GM06990 (cell line): ENCODE measurements at regions not wholly inside any gene's neighbourhood (a gene's known extent, or its start where the extent isn't known, plus 50 kb on each side); places are given as distances from the start of the nearest gene placed in this dataset.
"Not testable (repeated sequence)": the region's sequence is repeated elsewhere in the genome, so short reads cannot be mapped to it uniquely, and the experiment has no call there.

ENCODE experiments used
- DNase-seq: peaks from one replicate; pipeline ENCODE4 v3.0.0-alpha.2; 2011; ENCODE audit not compliant: insufficient read length; ENCODE audit errors: extremely low read depth
- H3K27me3 ChIP-seq: replicated peaks from 2 replicates; pipeline ENCODE4 v1.6.0; 2011; ENCODE audit warnings: low read length; ENCODE audit not compliant: control insufficient read depth, insufficient read depth
- H3K36me3 ChIP-seq: 2 replicates; pipeline ENCODE4 v1.5.1; 2011; ENCODE audit warnings: low read length; ENCODE audit not compliant: control insufficient read depth, insufficient read depth
- H3K4me3 ChIP-seq: replicated peaks from 2 replicates; pipeline ENCODE4 v1.5.1; 2011; ENCODE audit warnings: low read depth, mild to moderate bottlenecking, control low read depth, low read length
- TF ChIP-seq, protein P1 (sequence below): IDR thresholded peaks from 2 replicates; pipeline ENCODE4 v1.5.1; 2011; ENCODE audit warnings: low read length, control low read depth, mild to moderate bottlenecking, inconsistent platforms; ENCODE audit not compliant: insufficient read depth, poor library complexity, severe bottlenecking

DNA sequence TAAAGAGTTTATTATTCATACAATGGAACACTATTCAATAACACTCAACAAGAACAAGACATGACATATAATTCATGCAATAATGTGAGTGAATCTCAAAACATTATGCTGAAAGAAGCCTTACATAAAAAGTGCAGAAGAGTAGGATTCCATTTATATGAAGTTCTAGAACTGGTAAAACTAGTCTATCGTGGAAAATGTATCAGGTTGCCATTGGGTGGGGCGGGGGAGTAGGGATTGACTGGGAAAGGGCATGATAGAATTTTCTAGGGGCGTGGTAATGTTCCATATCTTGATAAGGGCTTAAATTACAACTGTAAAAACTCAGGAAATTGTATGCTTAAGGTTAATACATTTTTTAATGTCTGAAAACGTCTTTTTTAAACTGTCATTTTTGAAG is 247.9 kb downstream of the SATB1 start:
- no peak for DNase-seq
- TF ChIP-seq, protein P1, sequence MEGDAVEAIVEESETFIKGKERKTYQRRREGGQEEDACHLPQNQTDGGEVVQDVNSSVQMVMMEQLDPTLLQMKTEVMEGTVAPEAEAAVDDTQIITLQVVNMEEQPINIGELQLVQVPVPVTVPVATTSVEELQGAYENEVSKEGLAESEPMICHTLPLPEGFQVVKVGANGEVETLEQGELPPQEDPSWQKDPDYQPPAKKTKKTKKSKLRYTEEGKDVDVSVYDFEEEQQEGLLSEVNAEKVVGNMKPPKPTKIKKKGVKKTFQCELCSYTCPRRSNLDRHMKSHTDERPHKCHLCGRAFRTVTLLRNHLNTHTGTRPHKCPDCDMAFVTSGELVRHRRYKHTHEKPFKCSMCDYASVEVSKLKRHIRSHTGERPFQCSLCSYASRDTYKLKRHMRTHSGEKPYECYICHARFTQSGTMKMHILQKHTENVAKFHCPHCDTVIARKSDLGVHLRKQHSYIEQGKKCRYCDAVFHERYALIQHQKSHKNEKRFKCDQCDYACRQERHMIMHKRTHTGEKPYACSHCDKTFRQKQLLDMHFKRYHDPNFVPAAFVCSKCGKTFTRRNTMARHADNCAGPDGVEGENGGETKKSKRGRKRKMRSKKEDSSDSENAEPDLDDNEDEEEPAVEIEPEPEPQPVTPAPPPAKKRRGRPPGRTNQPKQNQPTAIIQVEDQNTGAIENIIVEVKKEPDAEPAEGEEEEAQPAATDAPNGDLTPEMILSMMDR = no peak
- H3K4me3 ChIP-seq = no peak overlapping the region
- no peaks in the 10 kb centered on the region for H3K36me3 ChIP-seq
- no peaks in the 10 kb centered on the region for H3K27me3 ChIP-seq

DNA sequence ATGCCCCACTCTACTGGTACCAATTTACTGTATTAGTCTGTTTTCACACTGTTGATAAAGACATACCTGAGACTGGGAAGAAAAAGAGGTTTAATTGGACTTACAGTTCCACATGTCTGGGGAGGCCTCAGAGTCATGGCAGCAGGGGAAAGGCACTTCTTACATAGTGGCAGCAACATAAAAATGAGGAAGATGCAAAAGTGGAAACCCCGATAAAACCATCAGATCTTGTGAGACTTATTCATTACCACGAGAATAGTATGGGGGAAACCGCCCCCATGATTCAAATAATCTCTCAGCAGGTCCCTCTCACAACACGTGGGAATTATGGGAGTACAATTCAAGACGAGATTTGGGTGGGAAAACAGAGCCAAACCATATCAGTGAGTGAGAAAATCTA is 251.2 kb downstream of the SATB1 start:
- H3K27me3 ChIP-seq, H3K36me3 ChIP-seq, DNase-seq, H3K4me3 ChIP-seq: not testable (repeated sequence)

DNA sequence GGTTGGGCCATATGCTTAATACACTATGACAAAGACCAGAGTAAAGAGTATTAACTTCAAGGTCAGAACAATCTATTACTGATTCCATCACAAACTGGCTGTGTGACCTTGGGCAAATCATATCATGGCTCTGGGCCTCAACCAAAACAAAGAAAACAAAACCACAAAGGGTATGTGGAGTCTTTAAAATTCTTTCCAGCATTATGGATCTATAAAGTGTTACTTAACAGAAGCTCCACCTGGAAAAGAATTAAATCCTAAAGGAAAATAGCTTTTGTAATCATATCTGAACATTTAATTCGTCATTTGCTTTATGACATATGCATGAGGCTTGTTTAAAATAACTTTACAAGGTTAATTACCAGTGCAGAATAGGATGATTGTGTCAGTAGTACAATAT is 265.5 kb downstream of the SATB1 start:
- TF ChIP-seq, protein P1 = no peak
- DNase-seq = no peak

DNA sequence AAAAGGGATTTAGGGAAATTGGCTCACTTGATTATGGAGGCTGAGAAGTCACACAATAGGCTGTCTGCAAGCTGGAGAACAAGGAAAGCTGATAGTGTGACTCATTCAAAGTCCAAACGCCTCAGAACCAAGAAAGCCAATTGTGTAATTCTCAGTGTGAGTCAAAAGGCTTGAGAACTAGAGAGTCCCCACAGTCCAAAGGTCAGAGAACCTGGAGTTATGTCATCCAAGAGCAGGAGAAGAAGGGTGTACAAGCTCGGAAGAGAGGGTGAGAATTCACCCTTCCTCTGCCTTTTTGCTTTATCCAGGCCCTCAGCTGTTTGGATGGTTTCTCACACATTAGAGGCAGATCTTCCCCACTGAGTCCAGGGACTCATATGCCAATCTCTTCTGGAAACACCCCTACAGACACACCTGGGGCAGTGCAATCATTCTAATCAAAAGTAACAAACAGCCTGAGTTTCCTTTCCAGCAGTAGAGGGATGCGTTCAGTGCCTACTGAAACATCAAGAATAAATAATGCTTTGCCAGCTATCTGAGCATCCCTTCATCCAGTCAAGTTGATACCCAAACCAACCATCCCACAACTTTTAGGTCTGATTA is 271.5 kb downstream of the SATB1 start:
- no peaks in the 10 kb centered on the region for H3K36me3 ChIP-seq
- H3K27me3 ChIP-seq = no peaks in the 10 kb centered on the region
- H3K4me3 ChIP-seq = no peak overlapping the region
- TF ChIP-seq, protein P1 = no peak
- DNase-seq = no peak

More for the DNA sequence above, 265.5 kb downstream of the SATB1 start:
- H3K4me3 ChIP-seq = no peak overlapping the region
- no peaks in the 10 kb centered on the region for H3K27me3 ChIP-seq
- no peaks in the 10 kb centered on the region for H3K36me3 ChIP-seq

DNA sequence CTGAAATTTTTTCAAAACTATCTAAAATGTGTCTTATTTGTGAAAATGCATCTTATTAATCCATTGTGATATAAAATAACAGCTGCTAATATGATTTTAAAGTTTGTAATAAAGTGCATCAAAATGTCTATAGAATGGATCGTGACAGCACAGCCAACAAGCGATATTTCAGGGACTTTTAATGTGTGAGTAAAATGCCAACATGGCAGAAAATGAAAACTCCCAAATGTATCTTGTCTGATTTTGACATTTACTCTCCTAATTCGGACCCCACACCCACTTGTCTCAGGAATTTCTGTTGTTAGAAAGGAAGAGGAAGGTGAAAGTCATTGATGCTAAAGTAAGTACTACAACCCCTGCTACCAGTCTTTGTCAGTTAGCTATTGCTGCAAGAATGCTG is 273.9 kb downstream of the SATB1 start:
- Histone ChIP-seq H3K27me3 (no peaks in the 10 kb centered on the region), H3K4me3 (no peak overlapping the region), H3K36me3 (no peaks in the 10 kb centered on the region)
- TF ChIP-seq, protein P1 = no peak
- DNase-seq = no peak

DNA sequence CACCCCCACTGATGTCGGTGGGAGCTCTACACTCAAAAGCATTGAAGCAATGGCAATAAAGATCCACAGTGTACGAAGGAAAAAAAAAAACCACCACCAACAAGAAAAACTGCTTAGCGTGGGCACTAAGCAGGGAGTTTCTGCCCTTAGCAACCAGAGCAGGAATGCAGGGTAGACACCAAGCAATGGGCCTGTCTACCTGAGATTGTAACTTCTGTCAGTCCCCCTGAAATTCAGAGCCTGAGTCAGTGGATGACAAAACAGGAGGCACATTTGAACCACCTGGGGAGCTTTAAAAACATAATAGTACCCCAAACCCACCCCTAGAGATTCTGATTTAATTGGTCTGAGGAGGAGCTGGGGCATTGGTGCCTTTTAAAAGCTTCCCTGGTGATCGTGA is 275.2 kb downstream of the SATB1 start:
- no peak for DNase-seq
- Histone ChIP-seq H3K27me3 (no peaks in the 10 kb centered on the region), H3K36me3 (no peaks in the 10 kb centered on the region), H3K4me3 (no peak overlapping the region)
- TF ChIP-seq, protein P1 = no peak
